IgD-negative memory B cell (primary cell): ENCODE measurements at regions not wholly inside any gene's neighbourhood (a gene's known extent, or its start where the extent isn't known, plus 50 kb on each side); places are given as distances from the start of the nearest gene placed in this dataset.

Source experiments
- H3K27ac Mint-ChIP-seq, 3 donors: one replicate each; pipeline ENCODE4 v1.8.0; 2020 to 2022; ENCODE audit warnings: mild to moderate bottlenecking in 3 of 3, mixed read lengths in 3 of 3, moderate library complexity in 1 of 3
- H3K27me3 Mint-ChIP-seq: one replicate; pipeline ENCODE4 v1.8.0; 2021; ENCODE audit warnings: mixed read lengths
- H3K36me3 Mint-ChIP-seq: one replicate; pipeline ENCODE4 v1.8.0; 2020; ENCODE audit warnings: mild to moderate bottlenecking, mixed read lengths
- H3K4me1 Mint-ChIP-seq, 3 donors: one replicate each; pipeline ENCODE4 v1.8.0; 2020 to 2022; ENCODE audit warnings: mixed read lengths in 3 of 3, mild to moderate bottlenecking in 1 of 3
- H3K4me3 Mint-ChIP-seq, 4 donors: one replicate each; pipeline ENCODE4 v1.8.0; 2020 to 2022; ENCODE audit warnings: mild to moderate bottlenecking in 4 of 4, mixed read lengths in 4 of 4, moderate library complexity in 3 of 4
- H3K9me3 Mint-ChIP-seq, 3 donors: one replicate each; pipeline ENCODE4 v1.8.0; 2020 to 2021; ENCODE audit warnings: mixed read lengths in 3 of 3, mild to moderate bottlenecking in 1 of 3

DNA sequence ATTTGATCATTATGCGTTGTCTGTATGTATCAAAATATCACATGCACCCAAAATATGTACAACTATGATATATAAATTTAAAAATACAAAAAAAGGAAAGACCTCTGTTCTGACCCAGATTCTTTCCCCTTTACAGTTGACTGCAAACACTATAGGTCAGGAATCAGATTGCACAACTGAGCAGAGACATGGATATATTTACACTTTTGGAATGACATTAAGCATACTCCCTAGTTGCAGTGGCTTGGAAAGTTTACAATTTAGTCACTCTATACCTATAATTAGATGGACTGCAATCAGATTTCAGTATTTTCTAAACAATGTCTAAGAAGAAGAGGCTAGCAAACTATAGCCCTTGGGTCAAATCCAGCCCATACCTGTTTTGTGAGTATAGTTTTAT, 98.5 kb upstream of the INPP4B start:
- Mint-ChIP-seq H3K4me1 (peaks cover 0 to 2% (median 0%) of the 10 kb centered on the region in 3 donors), H3K27ac (no peak overlapping the region), H3K27me3 (no peaks in the 10 kb centered on the region), H3K4me3 (no peak overlapping the region), H3K9me3 (peaks cover 4 to 6% (median 4%) of the 10 kb centered on the region in 3 donors), H3K36me3 (peaks cover 2% of the 10 kb centered on the region)

DNA sequence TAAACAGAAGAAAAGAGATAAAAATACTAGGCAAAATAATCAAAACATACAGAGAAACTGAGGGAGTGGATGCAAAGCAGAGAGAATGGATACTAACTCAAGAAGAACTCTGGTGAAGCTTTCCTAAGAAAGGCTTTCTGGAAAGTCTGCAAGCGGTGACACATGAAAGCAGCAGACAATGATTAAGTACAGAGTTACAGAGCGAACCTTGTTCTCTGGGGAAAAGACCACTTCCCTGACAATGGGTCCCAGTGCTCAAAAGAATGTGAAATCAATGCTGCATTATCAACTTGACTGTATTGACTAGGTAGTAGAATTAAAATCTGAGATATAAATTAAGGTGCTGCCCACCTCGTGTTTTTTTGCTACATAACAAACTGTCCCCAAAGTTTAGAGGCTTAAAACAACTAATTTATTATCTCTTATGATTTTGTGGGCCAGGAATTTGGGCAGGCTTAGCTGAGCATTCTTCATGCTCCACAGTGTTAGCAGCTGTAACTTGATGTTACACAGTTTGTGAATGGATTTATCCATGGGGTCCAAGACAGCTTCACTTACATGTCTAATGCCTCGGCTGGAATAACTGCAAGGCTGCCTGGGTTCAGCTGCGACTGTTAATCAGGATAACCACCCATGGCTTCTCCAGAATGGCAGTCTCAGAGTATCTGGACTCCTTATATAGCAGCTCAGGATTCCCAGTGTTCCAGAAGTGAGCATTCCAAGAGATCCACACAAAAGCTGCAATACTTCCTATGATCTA, 106.9 kb upstream of the INPP4B start:
- H3K27ac Mint-ChIP-seq, result no peak overlapping the region
- no peaks in the 10 kb centered on the region for H3K27me3 Mint-ChIP-seq
- H3K36me3 Mint-ChIP-seq, result no peaks in the 10 kb centered on the region
- H3K4me3 Mint-ChIP-seq, result no peak overlapping the region
- peaks cover 0 to 10% (median 9%) of the 10 kb centered on the region in 3 donors for H3K9me3 Mint-ChIP-seq
- no peaks in the 10 kb centered on the region for H3K4me1 Mint-ChIP-seq

DNA sequence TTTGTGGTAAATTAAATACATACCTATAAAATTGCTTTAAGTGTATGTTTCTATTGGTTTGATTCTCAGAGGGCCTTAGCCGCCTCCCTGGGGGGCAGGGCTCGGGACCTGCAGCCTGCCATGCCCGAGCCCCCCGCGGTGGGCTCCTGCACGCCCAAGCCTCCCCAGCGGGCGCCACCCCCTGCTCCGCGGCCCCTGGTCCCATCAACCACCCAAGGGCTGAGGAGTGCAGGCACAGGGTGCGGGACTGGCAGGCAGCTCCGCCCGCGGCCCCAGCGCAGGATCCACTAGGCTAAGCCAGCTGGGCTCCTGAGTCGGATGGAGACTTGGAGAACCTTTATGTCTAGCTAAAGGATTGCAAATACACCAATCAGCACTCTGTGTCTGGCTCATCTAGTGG, 108.3 kb upstream of the INPP4B start:
- Mint-ChIP-seq H3K4me1 (no peaks in the 10 kb centered on the region), H3K27ac (no peak overlapping the region), H3K9me3 (peaks cover 0 to 10% (median 7%) of the 10 kb centered on the region in 3 donors), H3K4me3 (no peak overlapping the region), H3K27me3 (no peaks in the 10 kb centered on the region), H3K36me3 (no peaks in the 10 kb centered on the region)

DNA sequence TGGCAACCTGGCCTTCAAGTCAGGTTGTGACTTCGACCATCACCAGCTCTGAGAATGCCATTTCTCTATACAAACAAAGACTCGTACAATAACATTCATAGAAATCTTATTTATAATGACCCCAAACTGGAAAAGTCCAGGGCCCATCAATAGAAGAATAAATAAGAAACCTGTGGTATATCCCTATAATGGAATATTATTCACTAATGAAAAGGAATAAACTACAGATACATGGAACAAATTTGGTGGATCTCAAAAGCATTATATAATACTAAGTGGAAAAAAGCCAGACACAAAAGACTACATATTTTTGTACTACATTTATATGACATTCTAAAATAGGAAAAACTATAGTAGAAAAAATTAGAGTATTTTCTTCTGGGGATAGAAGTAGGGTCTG, 109.4 kb upstream of the INPP4B start:
- Mint-ChIP-seq H3K4me1 (no peaks in the 10 kb centered on the region), H3K9me3 (peaks cover 0 to 10% (median 7%) of the 10 kb centered on the region in 3 donors), H3K36me3 (no peaks in the 10 kb centered on the region), H3K27ac (no peak overlapping the region), H3K27me3 (no peaks in the 10 kb centered on the region), H3K4me3 (no peak overlapping the region)

DNA sequence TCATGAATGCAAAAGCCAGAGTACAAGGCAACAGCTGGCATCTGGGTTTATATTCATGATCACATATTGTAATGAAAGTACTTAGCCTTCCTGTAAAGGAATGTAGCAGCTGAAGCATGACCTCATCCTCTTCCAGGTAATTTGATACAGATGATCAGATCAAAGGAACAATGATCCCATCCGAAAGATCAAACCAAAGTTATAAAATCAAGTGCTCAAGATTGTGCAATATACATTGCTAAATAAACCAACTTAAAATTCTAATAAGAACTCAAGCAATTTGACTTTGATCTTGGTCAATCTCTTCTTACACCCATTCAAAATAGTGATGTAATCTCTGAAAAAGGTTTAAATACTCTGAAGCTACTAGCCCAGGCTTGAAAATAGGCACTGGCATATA, 113.1 kb upstream of the INPP4B start:
- Mint-ChIP-seq H3K36me3 (no peaks in the 10 kb centered on the region), H3K27ac (no peak overlapping the region)

DNA sequence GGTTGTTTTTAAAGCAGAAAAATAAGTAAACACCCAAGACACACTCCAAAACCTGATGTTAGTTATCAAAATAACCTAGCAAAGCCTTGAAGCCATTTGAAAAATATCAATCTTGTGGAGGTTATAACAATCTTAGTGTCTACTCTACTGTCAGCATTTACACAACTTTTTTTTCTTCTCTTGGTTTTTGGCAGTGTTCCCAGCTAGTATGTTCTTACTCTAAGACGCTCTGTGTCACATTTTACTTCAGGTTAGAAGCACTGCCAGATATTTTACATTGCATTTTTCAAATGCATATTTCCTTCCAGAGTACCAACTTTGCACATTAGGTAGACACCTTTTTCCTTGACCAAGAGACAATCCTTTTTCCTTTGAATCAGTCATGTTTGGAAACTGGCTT, 114.0 kb upstream of the INPP4B start:
- H3K27me3 Mint-ChIP-seq, result no peaks in the 10 kb centered on the region
- H3K36me3 Mint-ChIP-seq, result no peaks in the 10 kb centered on the region
- no peak overlapping the region for H3K4me3 Mint-ChIP-seq
- peaks cover 0 to 7% (median 2%) of the 10 kb centered on the region in 3 donors for H3K9me3 Mint-ChIP-seq
- peaks cover 0 to 3% (median 0%) of the 10 kb centered on the region in 3 donors for H3K4me1 Mint-ChIP-seq
- no peak overlapping the region for H3K27ac Mint-ChIP-seq

More for the DNA sequence above, 113.1 kb upstream of the INPP4B start:
- H3K4me1 Mint-ChIP-seq, result peaks cover 0 to 3% (median 0%) of the 10 kb centered on the region in 3 donors
- peaks cover 0 to 10% (median 6%) of the 10 kb centered on the region in 3 donors for H3K9me3 Mint-ChIP-seq
- no peak overlapping the region for H3K4me3 Mint-ChIP-seq
- no peaks in the 10 kb centered on the region for H3K27me3 Mint-ChIP-seq

DNA sequence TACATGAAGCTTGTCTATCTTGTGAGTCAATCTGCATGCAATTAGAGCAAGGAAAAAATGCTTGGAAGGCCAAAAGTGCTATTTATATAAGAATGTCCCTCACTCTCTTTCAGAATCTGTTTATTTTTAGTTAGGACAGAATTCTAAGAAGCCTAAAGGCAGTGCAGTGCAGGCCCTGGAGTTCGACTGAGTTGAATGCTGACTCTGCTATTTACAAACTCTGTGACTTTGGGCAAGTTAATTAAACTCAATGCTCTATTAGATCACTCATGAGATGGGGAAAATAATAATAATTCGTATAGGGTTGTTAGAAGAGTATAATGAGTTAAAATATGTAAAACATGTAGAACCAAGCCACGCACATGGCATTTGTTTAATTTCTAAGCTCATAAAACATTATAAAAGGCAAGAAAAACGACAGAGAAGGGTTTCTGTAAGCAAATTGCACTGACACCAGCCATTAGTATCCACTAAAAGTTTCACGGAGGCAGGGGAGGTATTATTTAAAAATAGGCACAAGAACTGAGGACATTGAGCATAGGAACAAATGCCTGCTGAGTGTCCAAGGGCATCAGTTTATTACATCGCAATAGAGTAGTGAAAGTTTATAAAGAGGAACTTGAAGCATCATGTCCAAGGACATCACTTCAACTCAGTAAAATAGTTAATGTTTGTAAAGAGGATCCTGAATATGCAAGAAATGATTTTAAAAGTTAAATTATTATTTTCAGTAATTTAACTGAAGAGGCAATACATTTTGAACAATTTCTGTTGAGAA, 115.0 kb upstream of the INPP4B start:
- no peak overlapping the region for H3K27ac Mint-ChIP-seq
- H3K27me3 Mint-ChIP-seq, result no peaks in the 10 kb centered on the region
- H3K4me3 Mint-ChIP-seq, result no peak overlapping the region
- peaks cover 0 to 3% (median 0%) of the 10 kb centered on the region in 3 donors for H3K4me1 Mint-ChIP-seq
- H3K9me3 Mint-ChIP-seq, result no peaks in the 10 kb centered on the region
- no peaks in the 10 kb centered on the region for H3K36me3 Mint-ChIP-seq

DNA sequence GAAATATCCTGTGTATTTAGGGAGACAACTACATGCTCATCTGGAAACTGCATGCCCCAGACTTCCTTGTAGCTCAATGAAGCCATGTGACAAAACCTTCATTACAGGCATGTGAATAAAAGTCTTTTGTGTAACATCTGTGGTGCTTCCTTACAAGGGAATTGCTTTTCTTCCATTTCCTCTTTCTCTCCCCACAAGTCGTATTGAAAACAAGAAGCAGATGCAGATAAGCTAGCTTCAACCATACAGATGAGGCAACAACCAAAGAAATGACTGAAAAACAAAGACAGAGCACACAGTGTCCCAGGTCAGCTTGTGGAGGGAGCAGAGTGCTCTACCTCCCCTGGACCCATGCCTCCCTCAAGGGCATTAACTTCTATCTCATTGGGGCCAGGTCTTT, 115.8 kb upstream of the INPP4B start:
- Mint-ChIP-seq H3K36me3 (no peaks in the 10 kb centered on the region), H3K4me3 (no peak overlapping the region), H3K27ac (peak overlapping the region in 1 of 3 donors; percentile 14), H3K27me3 (no peaks in the 10 kb centered on the region), H3K9me3 (peaks cover 0 to 1% (median 0%) of the 10 kb centered on the region in 3 donors), H3K4me1 (peaks cover 0 to 3% (median 0%) of the 10 kb centered on the region in 3 donors)

DNA sequence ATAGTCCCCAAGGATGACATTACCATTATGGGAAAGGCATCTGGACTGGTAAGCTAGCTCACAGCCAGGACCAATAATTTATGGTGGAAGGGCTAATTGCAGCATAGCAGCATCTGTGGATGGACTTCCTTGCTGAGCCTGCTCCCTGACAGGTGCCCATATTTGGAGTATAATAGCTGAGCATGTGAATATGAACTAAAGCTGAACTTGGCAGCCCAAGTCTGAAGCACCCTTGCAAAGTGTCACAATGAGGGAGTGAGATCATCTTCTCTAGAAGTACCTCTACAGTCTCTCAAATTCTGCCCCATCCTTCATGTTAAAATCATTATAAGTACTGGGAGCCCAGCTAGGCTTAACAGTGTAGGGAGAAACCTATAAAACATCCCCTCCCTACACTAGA, 128.2 kb upstream of the INPP4B start:
- Mint-ChIP-seq H3K36me3 (no peaks in the 10 kb centered on the region), H3K4me3 (no peak overlapping the region), H3K9me3 (no peaks in the 10 kb centered on the region), H3K27me3 (peaks cover 1% of the 10 kb centered on the region), H3K27ac (no peak overlapping the region), H3K4me1 (no peaks in the 10 kb centered on the region)

DNA sequence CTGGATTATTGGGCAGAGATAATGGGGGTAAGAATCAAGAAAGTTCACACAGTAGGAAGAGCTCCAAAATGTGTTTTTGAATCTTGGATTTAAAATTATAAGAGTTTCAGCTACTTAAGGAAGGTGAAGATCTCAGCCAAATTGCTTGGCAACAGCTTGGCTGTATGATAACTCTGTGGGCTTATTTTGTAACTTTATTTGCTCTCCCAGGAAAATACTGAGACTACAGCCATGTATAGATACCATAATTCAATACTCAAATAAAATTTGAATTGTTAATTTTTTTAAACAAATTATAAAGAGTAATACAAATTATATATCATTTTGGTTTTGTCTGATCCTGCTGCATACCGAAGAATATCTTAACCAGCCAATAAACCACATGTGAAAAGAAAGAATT, 129.5 kb upstream of the INPP4B start:
- no peak overlapping the region for H3K4me3 Mint-ChIP-seq
- peaks cover 1% of the 10 kb centered on the region for H3K27me3 Mint-ChIP-seq
- no peaks in the 10 kb centered on the region for H3K4me1 Mint-ChIP-seq
- no peaks in the 10 kb centered on the region for H3K9me3 Mint-ChIP-seq
- no peaks in the 10 kb centered on the region for H3K36me3 Mint-ChIP-seq
- H3K27ac Mint-ChIP-seq, result no peak overlapping the region

DNA sequence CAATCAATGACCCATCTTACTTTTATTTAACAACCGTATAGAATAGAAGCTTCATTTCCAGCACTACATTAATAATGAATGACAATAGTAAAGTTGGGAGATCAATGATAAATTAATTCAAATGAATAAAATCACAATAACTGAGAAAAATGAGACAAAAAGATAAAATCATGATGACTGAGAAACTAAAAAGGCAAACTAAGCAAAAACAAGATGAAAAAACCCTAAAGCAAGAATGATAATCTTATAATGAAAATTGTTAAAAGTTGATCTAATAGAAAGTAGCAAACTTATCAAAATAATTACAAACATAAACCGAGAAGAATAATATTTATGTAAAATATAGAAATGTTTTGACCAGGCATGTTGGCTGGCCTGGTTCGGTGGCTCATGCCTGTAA, 130.4 kb upstream of the INPP4B start:
- no peaks in the 10 kb centered on the region for H3K4me1 Mint-ChIP-seq
- no peak overlapping the region for H3K27ac Mint-ChIP-seq
- no peaks in the 10 kb centered on the region for H3K9me3 Mint-ChIP-seq
- H3K36me3 Mint-ChIP-seq, result no peaks in the 10 kb centered on the region
- H3K4me3 Mint-ChIP-seq, result no peak overlapping the region
- H3K27me3 Mint-ChIP-seq, result peaks cover 1% of the 10 kb centered on the region

DNA sequence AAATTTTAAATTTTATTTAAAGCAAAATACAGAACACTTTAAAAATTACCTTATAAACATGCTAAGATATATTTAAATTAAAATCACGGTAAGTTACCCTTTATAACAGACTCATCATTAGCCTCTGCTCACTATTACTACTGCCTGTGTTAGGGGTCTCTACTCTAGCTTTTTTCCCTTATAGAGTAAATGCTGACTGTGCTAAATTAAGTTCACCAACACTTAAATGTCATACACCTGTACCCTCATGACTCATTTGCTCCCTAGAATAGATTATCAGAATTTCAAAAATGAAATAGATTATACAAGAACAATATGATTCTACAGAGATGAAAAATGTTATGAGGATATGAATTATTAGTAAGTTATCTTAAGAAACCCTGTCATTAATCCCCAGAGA, 131.1 kb upstream of the INPP4B start:
- Mint-ChIP-seq H3K4me1 (no peaks in the 10 kb centered on the region), H3K27ac (no peak overlapping the region), H3K36me3 (no peaks in the 10 kb centered on the region), H3K9me3 (no peaks in the 10 kb centered on the region), H3K4me3 (no peak overlapping the region), H3K27me3 (peaks cover 1% of the 10 kb centered on the region)

DNA sequence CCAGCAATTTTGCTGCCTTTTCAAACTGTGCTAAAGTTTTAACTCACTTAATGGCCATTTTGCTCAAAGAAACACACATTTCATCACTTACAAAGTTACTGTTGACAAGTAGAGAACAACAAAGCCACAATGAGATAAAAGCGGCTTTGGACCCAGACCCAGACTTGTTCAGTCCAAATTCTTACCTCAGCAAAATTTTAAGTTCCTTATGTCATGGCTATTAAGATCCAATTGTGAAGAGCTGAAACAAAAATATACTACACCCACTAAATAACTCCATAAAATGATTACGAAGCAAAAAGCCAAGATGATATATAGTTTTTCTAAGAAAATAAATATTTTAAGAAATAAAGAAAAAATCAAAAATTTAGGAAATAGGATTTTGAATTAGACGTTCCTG, 137.0 kb upstream of the INPP4B start:
- Mint-ChIP-seq H3K36me3 (peaks cover 1% of the 10 kb centered on the region), H3K4me3 (no peak overlapping the region), H3K9me3 (peaks cover 0 to 2% (median under 1%) of the 10 kb centered on the region in 3 donors), H3K27me3 (no peaks in the 10 kb centered on the region), H3K27ac (no peak overlapping the region), H3K4me1 (no peaks in the 10 kb centered on the region)

DNA sequence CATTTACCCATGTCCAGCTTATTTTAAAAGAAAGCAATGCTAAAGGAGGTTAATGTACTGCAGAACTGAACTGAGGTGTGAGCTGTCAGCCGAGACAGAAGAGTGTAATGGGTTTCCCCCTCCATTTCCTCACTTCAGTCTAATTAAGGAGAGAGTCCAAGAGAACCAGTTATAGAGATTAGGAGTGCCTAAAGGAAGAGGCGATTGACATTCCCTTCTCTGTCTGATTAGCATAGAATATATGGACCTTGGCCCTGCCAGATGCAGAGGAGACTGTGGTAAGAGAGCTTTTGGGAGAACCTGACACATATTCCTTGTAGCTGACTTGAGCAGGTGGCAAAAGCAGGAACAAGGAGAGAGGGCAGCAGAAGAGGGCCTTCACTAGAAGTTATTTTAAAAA, 137.5 kb upstream of the INPP4B start:
- H3K4me1 Mint-ChIP-seq, result no peaks in the 10 kb centered on the region
- no peaks in the 10 kb centered on the region for H3K27me3 Mint-ChIP-seq
- H3K36me3 Mint-ChIP-seq, result peaks cover 1% of the 10 kb centered on the region
- H3K27ac Mint-ChIP-seq, result no peak overlapping the region
- H3K9me3 Mint-ChIP-seq, result peaks cover 2 to 4% (median 2%) of the 10 kb centered on the region in 3 donors
- H3K4me3 Mint-ChIP-seq, result no peak overlapping the region

DNA sequence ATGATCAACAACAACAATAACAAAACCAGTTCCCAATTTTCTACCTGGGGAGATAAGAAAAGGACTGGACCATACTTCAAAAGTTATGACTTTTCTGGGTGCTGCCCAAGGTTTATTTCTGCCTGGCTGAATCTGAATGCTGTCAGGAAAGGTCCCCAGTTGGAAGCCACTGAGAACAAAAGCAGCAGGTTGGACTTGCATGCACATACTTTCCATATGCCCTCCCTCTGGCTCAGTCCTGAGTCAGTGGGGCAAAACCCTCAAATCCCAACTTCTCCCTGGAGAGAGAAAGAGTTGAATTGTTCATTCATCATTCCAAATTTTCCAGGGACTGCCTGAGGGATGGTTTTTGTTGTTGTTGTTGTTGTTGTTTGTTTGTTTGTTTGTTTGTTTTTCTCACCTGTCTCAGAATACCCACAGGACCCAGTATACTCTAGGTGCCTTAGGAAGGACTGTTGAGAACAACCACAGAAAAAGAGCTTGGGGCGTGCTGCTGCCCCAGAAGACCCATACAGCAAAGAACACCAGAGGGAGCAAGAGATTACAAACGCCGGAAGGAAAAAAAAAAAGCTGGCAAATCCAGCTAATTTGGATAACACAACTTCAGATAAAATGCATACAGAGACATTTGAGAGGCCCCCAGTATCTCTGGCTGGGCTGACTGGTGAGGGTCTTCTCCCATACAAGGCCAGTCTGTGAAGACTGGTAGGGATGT, 138.9 kb upstream of the INPP4B start:
- Mint-ChIP-seq H3K27me3 (no peaks in the 10 kb centered on the region), H3K9me3 (peaks cover 2 to 4% (median 4%) of the 10 kb centered on the region in 3 donors), H3K27ac (no peak overlapping the region), H3K4me1 (no peaks in the 10 kb centered on the region), H3K4me3 (no peak overlapping the region), H3K36me3 (peaks cover 1% of the 10 kb centered on the region)
